ENCODE measurements at regions not wholly inside any gene's neighbourhood (a gene's known extent, or its start where the extent isn't known, plus 50 kb on each side); places are given as distances from the start of the nearest gene placed in this dataset.

DNA sequence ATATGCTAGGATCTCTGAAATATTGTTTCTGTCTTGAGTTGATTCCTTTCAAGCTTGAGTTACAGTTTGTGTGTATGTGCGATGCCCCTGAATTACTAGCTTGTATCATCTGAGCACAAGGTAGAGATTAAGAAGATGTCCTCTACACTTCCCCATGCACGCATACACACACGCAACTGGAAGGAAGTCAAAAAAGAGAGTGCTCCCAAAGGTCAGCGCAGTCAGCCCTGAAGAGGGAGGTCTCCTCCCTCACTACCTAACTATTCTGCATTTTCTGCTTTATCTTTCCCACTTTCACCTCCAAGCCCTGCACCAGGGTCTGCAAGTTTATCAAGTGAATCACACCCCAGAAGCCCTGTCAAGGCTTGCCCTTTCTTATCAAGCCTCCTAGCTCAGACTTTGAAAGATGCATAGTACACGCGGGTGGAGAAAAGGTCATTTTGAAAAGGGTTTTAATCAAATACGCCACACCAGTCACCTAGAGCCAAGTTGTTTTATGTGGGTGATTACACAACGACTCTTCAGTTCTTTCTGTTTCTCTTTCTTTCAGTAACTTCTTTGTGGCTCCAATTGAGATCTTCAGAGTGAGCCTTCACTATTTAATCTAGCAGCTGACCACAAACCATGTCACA is 127.7 kb downstream of the ASB9 start:
- 83% methylated on average over 8 of the region's 8 CpGs for WGBS
- no peak overlapping the region for H3K4me3 ChIP-seq (ENCODE audit: low read length in 2 of 2)
- DNase-seq (ENCODE audit: low read depth in 6 of 9, low spot score in 9 of 9) = no peak
- no peaks in the 10 kb centered on the region for H3K4me1 ChIP-seq (ENCODE audit: control insufficient read depth in 2 of 2, insufficient read depth in 2 of 2, low read length in 2 of 2)
- H3K9me3 ChIP-seq (ENCODE audit: control insufficient read depth in 2 of 2, insufficient read depth in 1 of 2, low read length in 1 of 2) = no peaks in the 10 kb centered on the region
- H3K36me3 ChIP-seq (ENCODE audit: control insufficient read depth in 2 of 2, insufficient read depth in 2 of 2, low read length in 1 of 2) = no peaks in the 10 kb centered on the region
- no peak overlapping the region for H3K27ac ChIP-seq (ENCODE audit: low read depth in 1 of 2, low read length in 1 of 2)
- no peaks in the 10 kb centered on the region for H3K27me3 ChIP-seq (ENCODE audit: control insufficient read depth in 2 of 2, insufficient read depth in 1 of 2, low read length in 1 of 2)

DNA sequence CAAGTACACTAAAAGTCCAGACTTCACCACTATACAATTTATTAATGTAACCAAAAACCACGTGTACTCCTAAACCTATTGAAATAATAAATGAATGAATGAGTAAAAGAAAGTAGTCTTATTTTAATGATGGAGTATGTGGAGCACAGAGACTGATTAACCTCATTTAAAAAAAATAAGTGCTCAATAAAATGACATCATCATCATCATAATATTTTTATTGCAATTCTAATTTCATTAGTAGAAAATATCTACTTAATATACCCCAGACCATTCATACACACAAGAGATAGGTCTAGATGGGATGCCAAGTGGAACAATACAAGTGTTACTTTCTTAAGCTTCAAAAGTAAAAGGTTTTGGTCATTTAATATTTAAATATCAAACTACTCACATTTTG is 133.1 kb downstream of the ASB9 start:
- no peak for DNase-seq (ENCODE audit: low read depth in 6 of 9, low spot score in 9 of 9)
- no peaks in the 10 kb centered on the region for H3K36me3 ChIP-seq (ENCODE audit: control insufficient read depth in 2 of 2, insufficient read depth in 2 of 2, low read length in 1 of 2)
- no peak overlapping the region for H3K27ac ChIP-seq (ENCODE audit: low read depth in 1 of 2, low read length in 1 of 2)
- WGBS = 65% methylated on average over 1 of the region's 1 CpG
- H3K4me1 ChIP-seq (ENCODE audit: control insufficient read depth in 2 of 2, insufficient read depth in 2 of 2, low read length in 2 of 2) = no peaks in the 10 kb centered on the region
- H3K4me3 ChIP-seq (ENCODE audit: low read length in 2 of 2) = no peak overlapping the region
- H3K27me3 ChIP-seq (ENCODE audit: control insufficient read depth in 2 of 2, insufficient read depth in 1 of 2, low read length in 1 of 2) = no peaks in the 10 kb centered on the region
- H3K9me3 ChIP-seq (ENCODE audit: control insufficient read depth in 2 of 2, insufficient read depth in 1 of 2, low read length in 1 of 2) = no peaks in the 10 kb centered on the region

DNA sequence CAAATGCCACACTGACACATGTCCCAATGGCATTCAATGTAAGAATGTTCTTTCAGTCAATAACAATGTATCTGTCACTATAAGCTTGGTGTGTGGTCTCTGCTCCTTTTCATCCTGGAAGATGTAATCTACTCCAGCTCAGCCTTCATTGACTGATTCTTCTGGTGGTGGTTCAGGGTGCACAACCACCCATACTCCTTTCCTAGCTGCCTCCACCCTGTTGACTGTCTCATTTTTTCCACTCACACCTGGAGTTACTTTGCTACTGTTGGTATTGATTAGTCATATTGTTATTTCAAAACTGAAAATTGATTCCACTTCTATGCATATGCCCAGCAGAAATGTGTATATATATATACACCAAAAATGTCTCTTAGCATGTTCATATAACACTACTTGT is 140.5 kb downstream of the ASB9 start:
- H3K27me3 ChIP-seq (ENCODE audit: control insufficient read depth in 2 of 2, insufficient read depth in 1 of 2, low read length in 1 of 2) = no peaks in the 10 kb centered on the region
- no peak overlapping the region for H3K4me3 ChIP-seq (ENCODE audit: low read length in 2 of 2)
- DNase-seq (ENCODE audit: low read depth in 6 of 9, low spot score in 9 of 9) = no peak
- H3K4me1 ChIP-seq (ENCODE audit: control insufficient read depth in 2 of 2, insufficient read depth in 2 of 2, low read length in 2 of 2) = no peaks in the 10 kb centered on the region
- no peak overlapping the region for H3K27ac ChIP-seq (ENCODE audit: low read depth in 1 of 2, low read length in 1 of 2)
- H3K36me3 ChIP-seq (ENCODE audit: control insufficient read depth in 2 of 2, insufficient read depth in 2 of 2, low read length in 1 of 2) = no peaks in the 10 kb centered on the region
- H3K9me3 ChIP-seq (ENCODE audit: control insufficient read depth in 2 of 2, insufficient read depth in 1 of 2, low read length in 1 of 2) = no peaks in the 10 kb centered on the region

DNA sequence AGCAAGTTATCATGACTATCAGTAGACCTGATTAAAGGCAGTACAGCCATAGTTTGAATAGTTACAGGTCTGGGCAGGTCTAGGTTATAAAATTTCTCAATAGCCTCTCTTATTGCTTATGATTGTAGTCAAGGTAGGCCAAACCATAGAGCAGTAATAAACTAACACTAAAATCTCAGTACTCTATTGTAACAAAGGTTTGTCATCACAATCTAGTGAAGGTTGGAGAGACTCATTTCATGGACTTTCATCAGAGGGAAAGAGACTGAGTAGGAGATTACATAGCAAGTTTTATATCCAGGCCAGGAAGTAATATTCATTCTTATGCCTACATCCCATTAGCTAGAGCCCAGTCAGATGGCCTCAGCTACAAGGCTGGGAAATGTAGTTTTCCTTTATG is 141.0 kb downstream of the ASB9 start:
- Histone ChIP-seq H3K4me3 (ENCODE audit: low read length in 2 of 2) (no peak overlapping the region), H3K9me3 (ENCODE audit: control insufficient read depth in 2 of 2, insufficient read depth in 1 of 2, low read length in 1 of 2) (no peaks in the 10 kb centered on the region), H3K36me3 (ENCODE audit: control insufficient read depth in 2 of 2, insufficient read depth in 2 of 2, low read length in 1 of 2) (no peaks in the 10 kb centered on the region), H3K27ac (ENCODE audit: low read depth in 1 of 2, low read length in 1 of 2) (no peak overlapping the region), H3K27me3 (ENCODE audit: control insufficient read depth in 2 of 2, insufficient read depth in 1 of 2, low read length in 1 of 2) (no peaks in the 10 kb centered on the region), H3K4me1 (ENCODE audit: control insufficient read depth in 2 of 2, insufficient read depth in 2 of 2, low read length in 2 of 2) (no peaks in the 10 kb centered on the region)
- no peak for DNase-seq (ENCODE audit: low read depth in 6 of 9, low spot score in 9 of 9)

DNA sequence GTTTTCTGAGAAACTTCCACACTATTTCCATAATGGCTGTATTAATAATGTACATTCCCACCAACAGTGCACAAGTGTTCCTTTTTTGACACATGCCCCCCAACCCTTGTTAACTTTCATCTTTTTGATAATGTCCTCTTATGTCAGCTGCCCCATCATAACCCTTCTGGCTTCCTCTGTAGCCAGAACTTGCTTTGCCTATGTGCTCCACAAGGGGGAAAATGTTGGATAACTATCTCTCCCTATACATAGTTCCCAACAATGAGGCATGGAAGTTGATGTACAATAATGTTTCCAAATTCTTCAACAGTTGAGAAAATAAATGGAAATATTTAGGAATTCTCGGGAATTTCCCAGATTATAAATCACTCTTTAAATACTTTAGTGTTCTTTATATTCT is 142.9 kb downstream of the ASB9 start:
- WGBS = 82% methylated on average over 1 of the region's 1 CpG

DNA sequence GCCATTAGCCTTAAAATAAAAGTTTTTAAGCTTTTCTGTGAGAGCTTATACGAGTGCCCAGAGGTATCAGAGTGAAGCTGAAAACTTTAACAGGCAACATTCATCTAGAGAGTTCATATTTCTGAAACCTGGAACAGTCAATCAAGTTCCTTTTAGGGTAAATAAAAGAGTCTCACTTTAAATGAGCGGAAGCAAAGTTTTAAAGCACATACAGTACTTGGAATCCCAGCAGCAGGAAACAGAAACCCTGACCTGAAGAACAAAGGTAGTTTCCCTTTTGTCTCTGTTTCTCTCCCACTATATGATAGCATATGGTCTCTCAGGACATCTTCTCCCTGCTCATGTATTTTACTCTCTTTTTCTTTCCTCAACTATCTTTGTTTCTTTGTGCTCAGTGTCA is 153.0 kb downstream of the ASB9 start:
- WGBS = 87% methylated on average over 2 of the region's 2 CpGs

More for the DNA sequence above, 142.9 kb downstream of the ASB9 start:
- no peaks in the 10 kb centered on the region for H3K36me3 ChIP-seq (ENCODE audit: control insufficient read depth in 2 of 2, insufficient read depth in 2 of 2, low read length in 1 of 2)
- no peak for DNase-seq (ENCODE audit: low read depth in 6 of 9, low spot score in 9 of 9)
- no peaks in the 10 kb centered on the region for H3K4me1 ChIP-seq (ENCODE audit: control insufficient read depth in 2 of 2, insufficient read depth in 2 of 2, low read length in 2 of 2)
- no peak overlapping the region for H3K27ac ChIP-seq (ENCODE audit: low read depth in 1 of 2, low read length in 1 of 2)
- H3K4me3 ChIP-seq (ENCODE audit: low read length in 2 of 2) = no peak overlapping the region
- H3K9me3 ChIP-seq (ENCODE audit: control insufficient read depth in 2 of 2, insufficient read depth in 1 of 2, low read length in 1 of 2) = no peaks in the 10 kb centered on the region
- H3K27me3 ChIP-seq (ENCODE audit: control insufficient read depth in 2 of 2, insufficient read depth in 1 of 2, low read length in 1 of 2) = no peaks in the 10 kb centered on the region

DNA sequence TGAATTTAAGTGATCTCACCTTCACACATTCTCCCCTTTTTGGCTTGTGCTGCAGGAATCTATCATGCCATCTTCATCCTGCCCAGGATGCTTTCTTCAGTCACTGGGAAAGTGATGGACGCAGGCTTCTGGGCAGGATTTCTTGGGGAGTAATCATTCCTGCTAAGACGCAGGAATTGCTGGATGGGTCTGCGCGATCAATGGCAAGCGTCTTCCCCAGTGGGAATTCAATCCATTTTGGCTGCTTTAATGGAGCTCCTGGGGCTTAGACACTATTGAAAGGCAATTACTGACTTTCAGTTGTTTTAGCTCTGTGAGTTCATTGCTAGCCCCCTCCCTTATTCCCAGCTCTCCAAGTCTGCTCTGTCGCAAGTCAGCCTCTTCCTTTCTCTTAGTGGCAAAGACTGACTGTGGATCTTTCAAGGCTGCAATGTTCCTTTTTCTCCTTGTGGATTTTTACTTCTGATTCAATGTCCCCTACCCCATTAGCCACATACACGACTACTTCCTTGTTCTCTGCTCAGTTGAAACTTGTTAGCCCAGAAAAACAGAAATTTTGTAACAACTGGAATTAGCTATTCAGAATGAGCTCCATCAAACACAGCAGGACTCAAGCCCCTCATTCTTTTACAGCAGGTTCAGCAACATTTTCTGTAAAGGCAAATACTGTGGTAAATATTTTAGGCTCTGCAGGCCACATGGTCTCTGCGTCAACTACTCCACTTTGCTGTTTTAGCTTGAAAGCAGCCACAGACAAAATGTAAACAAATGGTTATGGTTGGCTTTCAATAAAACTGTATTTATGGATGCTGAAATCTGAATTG is 154.9 kb downstream of the ASB9 start:
- no peak for DNase-seq (ENCODE audit: low read depth in 6 of 9, low spot score in 9 of 9)
- no peaks in the 10 kb centered on the region for H3K4me1 ChIP-seq (ENCODE audit: control insufficient read depth in 2 of 2, insufficient read depth in 2 of 2, low read length in 2 of 2)
- H3K36me3 ChIP-seq (ENCODE audit: control insufficient read depth in 2 of 2, insufficient read depth in 2 of 2, low read length in 1 of 2) = no peaks in the 10 kb centered on the region
- no peak overlapping the region for H3K4me3 ChIP-seq (ENCODE audit: low read length in 2 of 2)
- no peak overlapping the region for H3K27ac ChIP-seq (ENCODE audit: low read depth in 1 of 2, low read length in 1 of 2)
- WGBS = 55% methylated on average over 8 of the region's 8 CpGs
- no peaks in the 10 kb centered on the region for H3K27me3 ChIP-seq (ENCODE audit: control insufficient read depth in 2 of 2, insufficient read depth in 1 of 2, low read length in 1 of 2)
- H3K9me3 ChIP-seq (ENCODE audit: control insufficient read depth in 2 of 2, insufficient read depth in 1 of 2, low read length in 1 of 2) = no peaks in the 10 kb centered on the region

More for the DNA sequence above, 153.0 kb downstream of the ASB9 start:
- DNase-seq (ENCODE audit: low read depth in 6 of 9, low spot score in 9 of 9) = no peak
- no peak overlapping the region for H3K4me3 ChIP-seq (ENCODE audit: low read length in 2 of 2)
- H3K4me1 ChIP-seq (ENCODE audit: control insufficient read depth in 2 of 2, insufficient read depth in 2 of 2, low read length in 2 of 2) = no peaks in the 10 kb centered on the region
- no peaks in the 10 kb centered on the region for H3K9me3 ChIP-seq (ENCODE audit: control insufficient read depth in 2 of 2, insufficient read depth in 1 of 2, low read length in 1 of 2)
- no peaks in the 10 kb centered on the region for H3K36me3 ChIP-seq (ENCODE audit: control insufficient read depth in 2 of 2, insufficient read depth in 2 of 2, low read length in 1 of 2)
- no peaks in the 10 kb centered on the region for H3K27me3 ChIP-seq (ENCODE audit: control insufficient read depth in 2 of 2, insufficient read depth in 1 of 2, low read length in 1 of 2)
- no peak overlapping the region for H3K27ac ChIP-seq (ENCODE audit: low read depth in 1 of 2, low read length in 1 of 2)

DNA sequence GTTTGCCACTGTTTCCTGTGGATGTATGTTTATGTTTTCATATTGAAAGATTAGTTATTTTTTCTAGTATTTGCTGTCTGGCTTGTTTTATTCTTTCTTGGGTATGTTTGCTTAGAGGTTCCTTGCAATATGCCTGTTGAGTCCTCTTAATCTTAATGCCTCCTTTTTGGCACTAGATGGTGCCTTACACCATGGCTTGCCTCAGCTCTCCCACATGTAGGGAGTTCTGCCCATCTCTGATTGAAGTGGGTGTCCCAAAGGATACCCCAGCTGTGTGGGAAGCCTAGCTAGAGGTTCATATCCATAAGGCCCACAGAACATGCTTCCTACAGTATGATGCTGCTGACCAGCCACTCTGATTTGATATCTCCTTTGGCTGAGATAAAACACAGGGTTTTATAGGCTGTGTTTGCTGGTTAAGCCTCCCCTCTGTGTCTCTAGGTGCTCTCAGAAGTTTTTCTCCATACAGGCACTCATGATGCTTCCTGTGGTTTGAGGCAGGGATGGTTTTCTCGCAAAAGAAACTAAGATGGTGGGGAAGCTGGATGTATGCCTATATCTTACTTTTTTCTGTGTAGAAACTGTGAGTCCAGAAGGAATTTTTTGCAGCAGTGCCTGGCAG is 162.4 kb downstream of the ASB9 start:
- Histone ChIP-seq H3K4me1 (ENCODE audit: control insufficient read depth in 2 of 2, insufficient read depth in 2 of 2, low read length in 2 of 2) (no peaks in the 10 kb centered on the region), H3K27ac (ENCODE audit: low read depth in 1 of 2, low read length in 1 of 2) (no peak overlapping the region), H3K4me3 (ENCODE audit: low read length in 2 of 2) (no peak overlapping the region), H3K9me3 (ENCODE audit: control insufficient read depth in 2 of 2, insufficient read depth in 1 of 2, low read length in 1 of 2) (no peaks in the 10 kb centered on the region), H3K36me3 (ENCODE audit: control insufficient read depth in 2 of 2, insufficient read depth in 2 of 2, low read length in 1 of 2) (no peaks in the 10 kb centered on the region), H3K27me3 (ENCODE audit: control insufficient read depth in 2 of 2, insufficient read depth in 1 of 2, low read length in 1 of 2) (no peaks in the 10 kb centered on the region)
- WGBS = 86% methylated on average over 1 of the region's 1 CpG
- no peak for DNase-seq (ENCODE audit: low read depth in 6 of 9, low spot score in 9 of 9)

DNA sequence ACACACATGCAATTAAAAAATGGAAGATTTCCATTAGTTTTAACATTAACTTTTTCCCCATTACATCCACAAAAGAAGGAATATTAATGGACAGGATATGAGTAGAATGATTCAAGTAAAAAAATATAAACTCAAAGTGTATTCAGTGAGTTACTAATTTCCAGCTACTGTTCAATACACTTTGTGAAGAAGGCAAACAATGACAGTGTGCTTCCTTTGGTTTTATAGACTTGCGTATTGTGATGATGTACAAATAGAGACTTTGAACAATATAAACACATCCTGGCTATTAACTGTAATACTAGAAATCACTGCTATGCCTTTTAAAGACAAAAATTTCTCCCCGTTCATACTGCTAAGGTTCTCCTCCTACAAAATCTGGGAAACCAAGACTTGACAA is 171.4 kb downstream of the ASB9 start:
- Histone ChIP-seq H3K4me1 (ENCODE audit: control insufficient read depth in 2 of 2, insufficient read depth in 2 of 2, low read length in 2 of 2) (no peaks in the 10 kb centered on the region), H3K36me3 (ENCODE audit: control insufficient read depth in 2 of 2, insufficient read depth in 2 of 2, low read length in 1 of 2) (no peaks in the 10 kb centered on the region), H3K9me3 (ENCODE audit: control insufficient read depth in 2 of 2, insufficient read depth in 1 of 2, low read length in 1 of 2) (no peaks in the 10 kb centered on the region), H3K4me3 (ENCODE audit: low read length in 2 of 2) (no peak overlapping the region), H3K27me3 (ENCODE audit: control insufficient read depth in 2 of 2, insufficient read depth in 1 of 2, low read length in 1 of 2) (no peaks in the 10 kb centered on the region), H3K27ac (ENCODE audit: low read depth in 1 of 2, low read length in 1 of 2) (no peak overlapping the region)
- 92% methylated on average over 2 of the region's 2 CpGs for WGBS
- no peak for DNase-seq (ENCODE audit: low read depth in 6 of 9, low spot score in 9 of 9)
